Suppressor macrophage treated with lipopolysaccharide for 1 hour (primary cell): ENCODE measurements at regions not wholly inside any gene's neighbourhood (a gene's known extent, or its start where the extent isn't known, plus 50 kb on each side); places are given as distances from the start of the nearest gene placed in this dataset.

Source experiments
- DNase-seq, 3 donors: peaks; one replicate each; pipeline ENCODE4 v3.0.0-alpha.2; 2020 to 2022

DNA sequence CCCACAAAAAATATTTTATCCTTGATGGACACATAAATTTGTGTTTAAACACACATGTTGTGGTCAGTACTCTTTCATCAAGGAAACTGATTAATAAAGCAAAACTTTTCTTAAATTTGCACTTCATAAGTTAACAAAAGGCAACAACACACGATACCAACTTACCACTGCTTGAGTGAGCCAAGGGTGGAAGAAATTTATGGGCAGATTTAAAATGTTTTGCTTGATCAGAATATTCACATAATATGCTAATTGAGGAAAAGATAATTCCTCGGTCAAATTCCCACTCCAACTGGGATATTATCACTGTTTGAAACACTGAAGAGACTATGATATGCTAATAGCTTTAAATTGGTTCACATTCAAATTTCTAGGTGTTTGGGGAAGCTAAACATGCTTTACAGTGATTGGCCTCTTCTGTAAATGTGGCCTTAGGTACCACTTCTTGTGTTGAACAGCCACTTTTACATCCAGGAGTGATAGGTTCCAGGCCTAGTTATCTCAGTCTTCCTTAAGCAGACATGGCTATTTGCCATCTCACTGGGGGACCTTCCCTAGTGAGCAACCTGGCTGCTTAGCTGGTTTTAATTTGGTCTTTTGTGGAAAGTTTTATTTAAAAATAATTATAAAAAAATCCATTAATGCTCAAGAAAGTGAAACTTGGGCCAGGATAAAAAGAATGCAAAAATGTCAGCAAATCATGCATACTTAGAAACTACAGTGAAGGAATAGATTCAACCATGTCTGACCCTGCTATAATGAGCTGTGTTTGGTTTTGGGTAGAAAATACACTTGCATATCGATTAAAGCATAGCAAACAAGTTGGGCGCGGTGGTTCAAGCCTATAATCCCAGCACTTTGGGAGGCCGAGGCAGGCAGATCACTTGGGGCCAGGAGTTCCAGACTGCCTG lies 221.2 kb upstream of the MAP3K7 start:
- no peak for DNase-seq

GRCh38 chr6:90805619-90806155 lies 218.8 kb upstream of the MAP3K7 start:
- DNase-seq, result no peak

- DNase-seq, result no peak
These were observed 217.1 kb upstream of the MAP3K7 start for GRCh38 chr6:90803956-90804355.

GRCh38 chr6:90795078-90795477 lies 208.2 kb upstream of the MAP3K7 start:
- DNase-seq, result no peak

DNA sequence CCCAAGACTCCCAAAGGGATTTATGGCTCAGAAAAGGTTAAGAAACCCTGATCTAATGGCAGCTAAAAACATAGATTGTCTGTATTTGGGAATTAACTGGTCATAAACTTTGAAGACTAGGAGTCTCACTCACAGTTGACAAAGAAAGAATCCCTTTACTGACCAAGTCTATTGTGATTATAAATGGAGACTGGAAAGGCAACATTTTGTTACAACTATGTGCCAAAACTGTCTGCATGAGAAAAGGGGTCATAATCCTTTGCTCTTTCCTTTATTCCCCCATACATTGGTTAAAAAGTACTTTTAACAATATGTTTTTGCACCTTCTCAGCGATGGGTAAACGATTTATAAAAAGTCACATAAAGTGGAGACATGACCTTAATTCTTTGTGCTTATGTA lies 206.9 kb upstream of the MAP3K7 start:
- no peak for DNase-seq

GRCh38 chr6:90790696-90791095 lies 203.8 kb upstream of the MAP3K7 start:
- DNase-seq, result no peak

DNA sequence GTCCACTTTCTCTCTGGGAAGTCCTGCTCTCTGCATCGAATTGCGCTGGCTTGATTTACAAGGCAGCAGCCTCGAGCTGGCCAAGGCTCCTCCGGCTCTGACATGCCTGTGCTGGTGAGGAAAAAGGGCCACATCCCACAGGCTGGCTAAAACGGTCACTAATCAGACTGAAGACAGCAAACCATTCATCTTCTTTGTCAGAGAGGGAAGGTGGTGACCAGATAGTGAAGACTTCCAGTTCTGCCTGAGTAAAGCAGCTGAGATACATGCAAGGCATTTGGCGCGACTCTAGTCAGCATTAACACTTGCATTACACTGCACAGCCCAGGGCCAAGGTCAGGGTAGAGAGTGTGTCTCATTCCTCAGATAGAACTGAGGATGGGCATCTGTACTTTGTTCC lies 203.2 kb upstream of the MAP3K7 start:
- DNase-seq, result no peak

GRCh38 chr6:90788781-90789180 lies 201.9 kb upstream of the MAP3K7 start:
- DNase-seq, result no peak

DNA sequence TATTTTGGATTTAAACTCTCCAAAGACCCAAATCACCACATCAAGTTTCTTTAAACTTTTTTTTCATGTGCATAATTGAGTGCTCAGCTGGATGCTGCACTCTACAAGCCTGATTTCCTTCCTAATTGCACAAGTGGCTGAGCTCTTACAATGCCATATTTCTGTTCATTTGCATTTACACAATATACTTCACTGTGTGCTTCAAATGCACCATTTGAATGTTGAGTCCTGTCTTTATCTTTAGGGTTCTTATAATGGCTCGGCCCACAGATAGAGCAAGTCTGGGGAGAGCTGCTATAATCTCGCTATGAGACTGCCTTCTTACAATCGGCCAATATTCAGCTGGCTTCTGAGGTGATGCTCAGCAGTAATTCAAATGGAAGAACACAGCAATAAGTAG lies 200.6 kb upstream of the MAP3K7 start:
- no peak for DNase-seq

DNA sequence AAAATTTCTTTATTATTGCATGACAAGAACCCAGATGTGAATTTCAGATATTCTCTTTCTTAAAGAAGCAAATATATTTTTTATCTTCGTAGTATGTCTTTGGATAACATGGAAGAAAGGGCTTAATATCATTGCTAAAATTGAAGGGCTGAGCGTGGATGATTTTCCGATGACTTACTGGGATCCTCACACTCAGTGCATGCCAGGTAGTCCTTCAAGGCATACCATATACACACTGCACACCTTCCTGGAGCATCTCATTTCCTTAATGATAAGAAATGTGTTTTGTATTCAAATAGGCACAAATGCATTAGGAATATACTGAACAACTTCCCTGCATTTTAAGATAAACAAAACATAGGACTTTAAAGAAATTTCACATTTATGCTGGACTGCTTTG lies 193.9 kb upstream of the MAP3K7 start:
- DNase-seq, result no peak

- DNase-seq, result no peak
These were observed 193.3 kb upstream of the MAP3K7 start for GRCh38 chr6:90780141-90780540.

- DNase-seq, result no peak
These were observed 191.7 kb upstream of the MAP3K7 start for GRCh38 chr6:90778417-90779203.

- DNase-seq, result no peak
These were observed 183.9 kb upstream of the MAP3K7 start for GRCh38 chr6:90770778-90771177.

DNA sequence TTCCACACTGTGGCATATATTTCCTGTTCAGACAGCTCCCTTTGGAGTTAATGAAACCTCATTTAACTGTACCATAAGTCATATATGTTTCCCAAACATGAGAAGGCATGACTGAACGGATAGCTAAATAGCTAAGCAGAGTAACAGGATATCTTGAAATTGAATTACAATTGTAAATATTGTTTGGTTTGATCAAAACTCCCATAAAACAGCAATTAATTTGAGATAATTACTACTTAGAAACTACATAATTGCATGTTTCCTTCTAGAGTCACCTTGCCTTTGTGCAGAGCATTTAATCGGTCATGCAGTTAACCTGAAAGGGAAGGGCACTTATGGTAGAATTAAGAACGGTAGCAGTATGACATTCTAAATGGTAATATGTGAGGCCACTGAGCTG lies 179.0 kb upstream of the MAP3K7 start:
- no peak for DNase-seq

GRCh38 chr6:90765491-90765890 lies 178.6 kb upstream of the MAP3K7 start:
- DNase-seq, result no peak

- no peak for DNase-seq
These were observed 177.1 kb upstream of the MAP3K7 start for GRCh38 chr6:90764001-90764400.

DNA sequence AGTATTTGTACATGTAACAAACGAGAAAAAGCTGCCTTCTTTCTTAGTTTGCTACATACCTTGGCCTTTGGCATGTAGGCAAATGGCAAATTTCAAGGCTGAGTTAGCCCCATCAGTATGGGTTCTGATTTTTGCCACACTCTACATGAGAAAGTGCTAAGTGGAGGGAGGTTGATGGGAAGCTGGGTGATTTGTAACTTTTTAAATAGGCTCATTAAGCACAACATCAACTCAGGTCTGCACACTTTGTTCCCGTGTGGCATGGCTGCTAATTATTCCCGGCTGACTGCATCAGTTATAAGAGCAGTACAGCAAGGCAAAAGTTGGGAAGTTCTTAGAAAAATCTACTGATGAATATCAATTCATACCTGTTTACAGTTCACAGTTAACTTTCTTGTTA lies 172.8 kb upstream of the MAP3K7 start:
- no peak for DNase-seq

DNA sequence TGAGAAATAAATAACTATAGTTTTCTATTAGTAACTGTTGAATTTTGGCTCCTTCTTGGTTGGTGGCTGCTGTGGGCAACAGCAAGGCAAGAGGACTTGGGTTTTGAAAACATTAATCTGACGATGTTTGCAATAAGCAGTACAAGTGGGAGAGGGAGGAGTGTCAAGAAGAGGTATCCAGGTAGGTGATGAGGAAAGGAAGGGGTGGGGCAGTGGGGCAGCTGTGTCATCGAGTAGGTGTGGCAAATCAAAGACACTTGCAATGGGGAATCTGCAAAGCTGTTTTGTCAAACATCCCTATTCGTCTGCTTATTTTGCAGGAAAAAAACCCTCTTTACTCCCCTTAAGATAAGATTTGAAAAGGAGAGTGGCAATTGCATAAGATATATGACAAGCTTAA lies 171.9 kb upstream of the MAP3K7 start:
- DNase-seq, result no peak

DNA sequence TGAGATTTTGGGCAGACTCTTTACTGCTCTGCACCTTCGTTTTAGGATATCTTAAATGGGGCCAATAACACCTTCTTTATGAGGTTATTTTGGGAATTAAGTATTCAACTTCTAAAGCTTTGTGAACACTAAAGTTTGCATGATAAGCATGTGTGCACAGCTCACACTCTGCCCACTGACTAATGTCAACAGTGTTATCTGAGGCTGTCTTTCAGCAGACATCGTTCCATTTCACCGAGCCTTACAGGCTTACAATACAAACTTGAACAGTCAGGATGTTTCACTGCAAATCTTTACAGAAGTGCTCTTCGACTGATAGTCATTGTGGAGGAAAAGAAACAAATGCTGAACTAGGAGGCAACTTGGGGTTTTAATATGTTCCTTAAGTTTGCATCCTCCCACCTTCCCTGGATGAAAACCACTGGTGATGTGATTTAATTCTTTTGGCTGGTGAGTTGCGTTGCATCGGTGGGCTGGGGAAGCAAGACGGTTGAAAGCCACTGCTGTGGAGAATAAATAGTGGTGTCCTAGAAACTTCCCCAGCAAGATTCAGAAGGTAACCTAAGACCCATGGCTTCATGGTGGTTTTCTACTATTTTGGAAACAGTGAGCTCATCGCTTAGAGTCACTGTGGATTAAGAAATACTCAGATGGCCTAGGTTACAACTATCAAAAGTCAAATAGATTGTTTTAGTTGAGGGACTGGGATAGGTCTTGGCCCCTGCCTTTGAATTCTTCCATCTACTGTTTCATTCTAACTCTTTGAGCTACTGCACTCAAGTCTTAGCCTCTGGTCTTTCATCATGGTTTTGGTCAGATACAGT lies 167.2 kb upstream of the MAP3K7 start:
- no peak for DNase-seq

DNA sequence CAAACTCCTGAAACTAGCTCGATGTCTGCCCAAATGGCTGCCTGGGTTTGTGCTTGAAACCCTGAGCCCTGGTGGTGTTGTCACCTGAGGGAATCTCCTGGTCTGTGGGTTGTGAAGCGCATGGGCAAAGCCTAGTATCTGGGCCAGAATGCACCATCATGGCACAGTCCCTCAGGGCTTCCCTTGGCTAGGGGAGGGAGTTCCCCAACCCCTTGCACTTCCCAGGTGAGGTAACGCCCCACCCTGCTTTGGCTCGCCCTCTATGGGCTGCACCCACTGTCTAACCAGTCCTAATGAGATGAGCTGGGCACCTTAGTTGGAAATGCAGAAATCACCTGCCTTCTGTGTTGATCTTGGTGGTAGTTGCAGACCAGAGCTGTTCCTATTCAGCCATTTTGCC lies 152.9 kb upstream of the MAP3K7 start:
- no peak for DNase-seq

GRCh38 chr6:90739339-90739738 lies 152.5 kb upstream of the MAP3K7 start:
- no peak for DNase-seq

DNA sequence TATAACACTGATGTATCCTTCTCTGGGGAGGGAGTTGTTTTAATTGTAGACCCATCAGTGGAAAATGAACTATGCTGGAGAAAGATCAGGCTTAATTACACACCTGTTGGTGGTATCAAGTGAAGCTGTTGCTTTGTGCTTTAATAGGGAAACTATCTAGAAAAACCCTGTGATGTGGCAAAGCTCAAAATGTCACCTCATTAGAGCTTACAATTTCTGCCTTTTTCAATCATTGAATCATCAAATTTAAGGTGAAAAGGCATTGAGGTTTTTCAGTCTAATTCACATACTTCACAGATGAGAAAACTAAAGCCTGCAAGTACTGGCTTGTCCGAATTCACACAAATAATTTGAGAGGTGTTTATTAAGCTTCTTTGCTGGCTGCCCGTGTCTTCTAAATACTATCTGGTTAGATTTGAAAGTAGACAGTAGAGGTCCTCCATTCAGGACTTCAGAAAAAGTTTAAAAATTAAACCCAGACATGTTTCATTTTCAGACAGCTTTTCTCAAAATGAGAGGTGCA lies 143.3 kb upstream of the MAP3K7 start:
- no peak for DNase-seq

GRCh38 chr6:90729057-90729456 lies 142.2 kb upstream of the MAP3K7 start:
- no peak for DNase-seq
